Pancreas (tissue), 10 donors: ENCODE measurements at regions not wholly inside any gene's neighbourhood (a gene's known extent, or its start where the extent isn't known, plus 50 kb on each side); places are given as distances from the start of the nearest gene placed in this dataset.

Experiments used
- ATAC-seq, 4 donors: fragments of 200-7000 bp; cut with Tn5 transposase; one replicate each; pipeline versions ENCODE4 v1.8.0 to v1.9.1; 2020; ENCODE audit warnings: mild to moderate bottlenecking in 4 of 4, moderate library complexity in 4 of 4
- DNase-seq, 6 donors: peaks; one replicate each; pipeline ENCODE4 v3.0.0-alpha.2; 2020
- FAIRE-seq: peaks from 2 replicates; lab custom pipeline; 2012; peaks lifted over from hg19 to GRCh38; lab: Jason Lieb, UNC
- H3K27ac ChIP-seq, 4 donors: fragments of 200-600 bp; sonication (generic); 1 replicate in 3 of 4; 2 replicates in 1 of 4; pipeline versions ENCODE4 v1.5.0 to v1.8.0; 2020
- H3K27me3 ChIP-seq, 4 donors: fragments of 200-600 bp; one replicate each; pipeline ENCODE4 v1.8.0; 2021
- H3K36me3 ChIP-seq, 3 donors: fragments of 200-600 bp; sonication (generic) in 1 of 3; one replicate each; pipeline versions ENCODE4 v1.5.0 to v1.8.0; 2020 to 2021
- H3K4me1 ChIP-seq, 3 donors: fragments of 200-600 bp; one replicate each; pipeline ENCODE4 v1.8.0; 2021
- H3K4me3 ChIP-seq, 4 donors: fragments of 200-600 bp; sonication (generic) in 2 of 4; one replicate each; pipeline versions ENCODE4 v1.5.0 to v1.8.0; 2020 to 2021
- H3K9me3 ChIP-seq, 4 donors: fragments of 200-600 bp; one replicate each; pipeline ENCODE4 v1.8.0; 2021
- WGBS, 2 donors: extraction: QIAGEN DNeasy Blood & Tissue Kit; methylation state at CpG; one replicate each; pipeline ENCODE4 v1.1.7; 2013; 5-methylcytosine and 5-hydroxymethylcytosine counted together
- intact Hi-C, 3 donors: fragments of 100-400 bp; cut with DNase I; formaldehyde crosslinking; loops; one replicate each; pipeline versions ENCODE4 v1.11.1 to v1.14.2; 2022
- TF ChIP-seq, protein P1 (sequence below), 4 donors: fragments of 200-600 bp; sonication (generic) in 3 of 4; IDR thresholded peaks; one replicate each; pipeline versions ENCODE4 v1.5.0 to v1.8.0; 2021; ENCODE audit warnings: antibody characterized with exemption in 4 of 4
- donor health status: healthy with polysubstance abuse.
- donor health status: DM: no; HTN: no; CAD: no; lungs with moderate emphysema.
- donor health status: DM: no; HTN: no; CAD: no.
- donor health status: control.
- donor health status: control.
- donor health status: Bipolar disorder and iron deficiency.
- donor health status: DM: yes; HTN: yes; CAD: no.
- donor health status: DM: no; HTN: no; CAD: no.
- donor health status: DM: no; HTN: no; CAD: no.
- donor health status: DM: yes; HTN: yes; CAD: no.

DNA sequence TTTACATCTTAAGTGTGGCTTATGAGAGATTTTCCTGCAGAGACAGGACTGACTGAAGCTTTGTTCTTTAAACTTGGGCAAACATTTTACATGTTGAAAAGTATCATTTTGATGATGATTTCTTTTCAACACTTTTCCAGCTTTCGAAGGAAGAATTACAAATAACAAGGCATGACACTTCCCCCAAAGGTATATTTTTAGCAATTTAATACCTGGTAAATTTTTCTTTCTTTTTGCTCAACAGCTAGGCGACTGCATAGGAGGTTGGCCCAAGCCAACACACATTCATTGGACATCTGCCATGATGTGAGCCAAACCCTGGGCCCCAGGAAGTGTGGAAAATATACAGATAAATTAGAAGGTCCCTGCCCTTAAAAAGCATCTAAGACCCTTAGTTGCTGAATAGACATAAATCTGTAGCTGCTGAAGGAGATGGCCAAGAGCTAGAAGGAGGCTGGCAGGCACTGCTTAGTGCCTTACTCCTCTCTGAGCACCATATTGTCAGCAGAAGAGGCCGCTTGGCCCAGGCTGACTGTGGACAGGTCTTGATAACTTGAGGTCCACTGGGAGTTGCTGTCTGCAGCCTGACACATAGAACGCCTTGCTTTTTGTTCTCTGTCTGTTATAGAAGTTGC lies 53.3 kb upstream of the CD44 start:
- whole genome bisulfite sequencing, 2 donors = 86 to 90% methylated on average over 4 of the region's 4 CpGs
- ATAC-seq (no peak), DNase-seq (no peak), FAIRE-seq (no peak)
- peaks cover 8 to 30% (median 29%) of the 10 kb centered on the region in 3 donors for H3K4me1 ChIP-seq
- TF ChIP-seq, protein P1, sequence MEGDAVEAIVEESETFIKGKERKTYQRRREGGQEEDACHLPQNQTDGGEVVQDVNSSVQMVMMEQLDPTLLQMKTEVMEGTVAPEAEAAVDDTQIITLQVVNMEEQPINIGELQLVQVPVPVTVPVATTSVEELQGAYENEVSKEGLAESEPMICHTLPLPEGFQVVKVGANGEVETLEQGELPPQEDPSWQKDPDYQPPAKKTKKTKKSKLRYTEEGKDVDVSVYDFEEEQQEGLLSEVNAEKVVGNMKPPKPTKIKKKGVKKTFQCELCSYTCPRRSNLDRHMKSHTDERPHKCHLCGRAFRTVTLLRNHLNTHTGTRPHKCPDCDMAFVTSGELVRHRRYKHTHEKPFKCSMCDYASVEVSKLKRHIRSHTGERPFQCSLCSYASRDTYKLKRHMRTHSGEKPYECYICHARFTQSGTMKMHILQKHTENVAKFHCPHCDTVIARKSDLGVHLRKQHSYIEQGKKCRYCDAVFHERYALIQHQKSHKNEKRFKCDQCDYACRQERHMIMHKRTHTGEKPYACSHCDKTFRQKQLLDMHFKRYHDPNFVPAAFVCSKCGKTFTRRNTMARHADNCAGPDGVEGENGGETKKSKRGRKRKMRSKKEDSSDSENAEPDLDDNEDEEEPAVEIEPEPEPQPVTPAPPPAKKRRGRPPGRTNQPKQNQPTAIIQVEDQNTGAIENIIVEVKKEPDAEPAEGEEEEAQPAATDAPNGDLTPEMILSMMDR (IDR thresholded peaks at IDR 0.05) = no peak
- intact Hi-C loops = no loop called here
- H3K9me3 ChIP-seq = no peaks in the 10 kb centered on the region
- no peak overlapping the region for H3K27ac ChIP-seq
- H3K27me3 ChIP-seq = no peaks in the 10 kb centered on the region
- no peaks in the 10 kb centered on the region for H3K36me3 ChIP-seq
- no peak overlapping the region for H3K4me3 ChIP-seq

DNA sequence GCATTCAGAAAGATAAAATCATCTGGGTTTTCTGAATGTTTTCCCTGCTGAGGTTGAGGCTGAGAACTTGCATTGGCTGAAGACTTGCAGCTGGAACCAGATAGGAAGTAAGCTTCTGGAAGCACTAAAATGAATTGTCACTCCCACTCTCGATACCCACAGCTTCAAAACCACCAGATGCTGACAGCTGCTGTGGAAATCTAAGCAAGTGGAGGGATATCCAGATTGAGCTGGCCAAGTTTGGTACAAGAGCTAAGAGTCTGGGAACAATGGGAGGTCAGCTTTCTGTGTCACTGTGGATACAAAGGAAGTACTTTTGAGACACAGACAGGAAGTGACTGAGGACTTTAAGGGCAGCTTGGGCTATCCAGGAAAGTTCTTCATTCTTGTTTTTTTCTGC lies 51.3 kb upstream of the CD44 start:
- H3K27me3 ChIP-seq = no peaks in the 10 kb centered on the region
- DNase-seq (no peak), ATAC-seq (no peak), FAIRE-seq (no peak)
- H3K9me3 ChIP-seq = no peaks in the 10 kb centered on the region
- no peak overlapping the region for H3K4me3 ChIP-seq
- H3K4me1 ChIP-seq = peaks cover 8 to 24% (median 19%) of the 10 kb centered on the region in 3 donors
- TF ChIP-seq, protein P1 (IDR thresholded peaks at IDR 0.05) = no peak
- intact Hi-C loops = no loop called here
- no peaks in the 10 kb centered on the region for H3K36me3 ChIP-seq
- peak overlapping the region in 1 of 4 donors; percentile 6 for H3K27ac ChIP-seq
- WGBS, 2 donors = 81 to 84% methylated on average over 1 of the region's 1 CpG

DNA sequence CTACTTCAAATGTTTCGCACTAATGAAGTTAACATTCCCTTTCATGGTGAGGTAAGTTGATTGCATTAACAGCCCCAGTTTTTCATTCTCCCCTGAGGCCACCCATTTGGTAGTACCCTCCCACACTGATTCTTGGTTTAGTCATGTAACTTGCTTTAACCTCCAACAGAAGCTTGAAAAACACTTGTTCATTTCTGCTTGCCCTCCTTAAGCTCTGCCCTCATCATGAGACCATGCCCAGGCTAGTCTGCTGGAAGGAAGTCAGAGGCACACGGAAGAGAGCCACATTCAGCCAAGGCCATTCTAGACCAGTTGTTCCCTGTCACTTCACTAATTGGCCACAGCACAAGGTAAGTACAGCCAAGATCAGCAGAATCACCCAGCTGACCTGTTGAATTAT lies 50.7 kb upstream of the CD44 start:
- no peak for FAIRE-seq
- intact Hi-C loops = no loop called here
- H3K36me3 ChIP-seq = no peaks in the 10 kb centered on the region
- 58 to 63% methylated on average over 2 of the region's 2 CpGs for WGBS, 2 donors
- ATAC-seq = peak; percentile 68 to 88 (median 78)
- peaks cover 3 to 18% (median 15%) of the 10 kb centered on the region in 3 donors for H3K4me1 ChIP-seq
- no peaks in the 10 kb centered on the region for H3K9me3 ChIP-seq
- TF ChIP-seq, protein P1 (IDR thresholded peaks at IDR 0.05) = no peak
- no peaks in the 10 kb centered on the region for H3K27me3 ChIP-seq
- H3K27ac ChIP-seq = peak overlapping the region; percentile 6 to 62 (median 11)
- peak in 3 of 6 donors; percentile 31 to 53 (median 36) for DNase-seq
- H3K4me3 ChIP-seq = no peak overlapping the region

DNA sequence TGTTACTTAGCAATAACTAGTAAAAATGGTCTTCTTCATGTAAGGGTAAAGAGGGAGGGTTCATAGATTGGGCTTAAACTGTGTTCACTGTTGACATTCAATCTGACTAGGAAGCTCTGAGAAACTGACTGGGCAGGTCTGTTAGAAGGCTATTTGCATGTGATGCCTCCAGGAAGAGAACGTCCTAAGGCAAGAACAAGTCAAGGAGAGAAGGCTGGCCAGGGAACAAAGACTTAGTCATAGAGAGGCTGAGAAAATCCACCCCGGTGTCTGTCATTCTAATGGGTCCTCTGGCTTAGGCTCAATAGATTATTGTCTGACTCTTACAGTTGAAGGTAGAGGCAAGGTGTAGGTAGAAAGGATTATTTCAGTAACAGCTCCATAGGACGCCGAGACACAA lies 50.3 kb upstream of the CD44 start:
- intact Hi-C loops = no loop called here

More for the DNA sequence above, 50.3 kb upstream of the CD44 start:
- WGBS, 2 donors = 57 to 69% methylated on average over 4 of the region's 4 CpGs
- Histone ChIP-seq H3K4me1 (peaks cover 0 to 14% (median 11%) of the 10 kb centered on the region in 3 donors), H3K36me3 (no peaks in the 10 kb centered on the region), H3K4me3 (no peak overlapping the region), H3K27ac (peak overlapping the region; percentile 6 to 62 (median 11)), H3K9me3 (no peaks in the 10 kb centered on the region), H3K27me3 (no peaks in the 10 kb centered on the region)
- ATAC-seq (peak; percentile 75 to 92 (median 86)), DNase-seq (peak in 2 of 6 donors; percentile 43 to 45), FAIRE-seq (no peak)
- TF ChIP-seq, protein P1 (IDR thresholded peaks at IDR 0.05) = no peak
